Keratinocyte (primary cell): ENCODE measurements at regions not wholly inside any gene's neighbourhood (a gene's known extent, or its start where the extent isn't known, plus 50 kb on each side); places are given as distances from the start of the nearest gene placed in this dataset.

Source experiments
- DNase-seq: peaks from one replicate; pipeline ENCODE4 v3.0.0-alpha.2; 2011; ENCODE audit warnings: low read depth, missing footprints, low spot score
- FAIRE-seq: peaks from 2 replicates; lab custom pipeline; 2011; peaks lifted over from hg19 to GRCh38; lab: Jason Lieb, UNC
- H2AFZ ChIP-seq: 2 replicates; pipeline ENCODE4 v1.6.0; 2012; ENCODE audit warnings: low read length, control low read depth, inconsistent platforms; ENCODE audit not compliant: control insufficient read depth
- H3K27ac ChIP-seq: 2 replicates; pipeline ENCODE4 v1.5.1; 2011; ENCODE audit warnings: low read length; ENCODE audit not compliant: control insufficient read depth, insufficient read depth
- H3K27me3 ChIP-seq: 3 replicates; pipeline ENCODE4 v1.6.0; 2011; ENCODE audit warnings: low read length; ENCODE audit not compliant: control insufficient read depth, insufficient read depth; ENCODE audit errors: extremely low read depth
- H3K36me3 ChIP-seq, 2 experiments: 2 replicates in 1 of 2; 3 replicates in 1 of 2; pipeline ENCODE4 v1.5.1; 2011; ENCODE audit warnings: low read length in 2 of 2, mild to moderate bottlenecking in 1 of 2; ENCODE audit not compliant: control insufficient read depth in 2 of 2, insufficient read depth in 2 of 2; ENCODE audit errors: extremely low read depth in 1 of 2
- H3K4me1 ChIP-seq: 3 replicates; pipeline ENCODE4 v1.5.1; 2011; ENCODE audit warnings: low read length; ENCODE audit not compliant: control insufficient read depth, insufficient read depth; ENCODE audit errors: extremely low read depth
- H3K4me2 ChIP-seq: 3 replicates; pipeline ENCODE4 v1.6.0; 2011; ENCODE audit warnings: low read depth, low read length; ENCODE audit not compliant: control insufficient read depth, insufficient read depth; ENCODE audit errors: extremely low read depth
- H3K4me3 ChIP-seq, 3 experiments: fragments of 200-600 bp in 1 of 3; sonication (generic) in 1 of 3; 2 replicates in 2 of 3; 3 replicates in 1 of 3; pipeline ENCODE4 v1.5.1; 2011 to 2016; ENCODE audit warnings: low read length in 3 of 3, mild to moderate bottlenecking in 3 of 3, control low read depth in 2 of 3, inconsistent platforms in 1 of 3, low read depth in 1 of 3, mixed read lengths in 1 of 3, mixed run types in 1 of 3, moderate library complexity in 1 of 3; ENCODE audit not compliant: control insufficient read depth in 2 of 3, insufficient read depth in 2 of 3; ENCODE audit errors: extremely low read depth in 1 of 3
- H3K79me2 ChIP-seq: 2 replicates; pipeline ENCODE4 v1.6.0; 2012; ENCODE audit warnings: low read length; ENCODE audit not compliant: control insufficient read depth, insufficient read depth
- H3K9ac ChIP-seq: 3 replicates; pipeline ENCODE4 v1.6.0; 2011; ENCODE audit warnings: low read length; ENCODE audit not compliant: control insufficient read depth, insufficient read depth; ENCODE audit errors: extremely low read depth
- H3K9me1 ChIP-seq: 3 replicates; pipeline ENCODE4 v1.6.0; 2011; ENCODE audit warnings: low read length; ENCODE audit not compliant: control insufficient read depth, insufficient read depth; ENCODE audit errors: extremely low read depth
- H3K9me3 ChIP-seq: 2 replicates; pipeline ENCODE4 v1.5.1; 2012; ENCODE audit warnings: low read depth, low read length; ENCODE audit not compliant: control insufficient read depth
- H4K20me1 ChIP-seq: 3 replicates; pipeline ENCODE4 v1.6.0; 2011; ENCODE audit warnings: low read length; ENCODE audit not compliant: control insufficient read depth, insufficient read depth; ENCODE audit errors: extremely low read depth
- CTCF ChIP-seq, 3 experiments: IDR thresholded peaks in 1 of 3; conservative IDR thresholded peaks in 1 of 3; optimal IDR thresholded peaks in 1 of 3; 2 replicates in 2 of 3; 3 replicates in 1 of 3; pipeline versions ENCODE3 to v1.5.1; 2011; ENCODE audit warnings: low read length in 3 of 3, mild to moderate bottlenecking in 3 of 3, moderate library complexity in 2 of 3, control low read depth in 1 of 3, inconsistent platforms in 1 of 3; ENCODE audit not compliant: insufficient read depth in 2 of 3; ENCODE audit errors: extremely low read depth in 1 of 3
- EZH2 ChIP-seq: IDR thresholded peaks from one replicate; pipeline ENCODE4 v1.6.1; 2012; ENCODE audit warnings: inconsistent platforms, mild to moderate bottlenecking, low read length, moderate library complexity
- dilution Hi-C: fragments of 300-500 bp; cut with MboI; formaldehyde crosslinking; loops from one replicate; pipeline ENCODE4 v1.7.0; 2020; ENCODE audit warnings: low sequenced_read_pairs; ENCODE audit not compliant: extremely low pct_ligation_motif_present

- Histone ChIP-seq H3K9me1 (no peaks in the 10 kb centered on the region), H3K4me1 (peaks cover 9% of the 10 kb centered on the region), H3K4me2 (no peak overlapping the region), H3K27ac (no peak overlapping the region), H2AFZ (no peak overlapping the region), H3K27me3 (no peaks in the 10 kb centered on the region), H3K9ac (no peak overlapping the region), H3K79me2 (no peaks in the 10 kb centered on the region), H3K4me3 (no peak overlapping the region), H3K9me3 (no peaks in the 10 kb centered on the region), H4K20me1 (no peaks in the 10 kb centered on the region), H3K36me3 (no peaks in the 10 kb centered on the region)
- dilution Hi-C loops = no loop called here
- FAIRE-seq = no peak
- TF ChIP-seq EZH2 (no peak), CTCF (optimal IDR thresholded peaks at IDR 0.05 in 1 of 3, IDR thresholded peaks at IDR 0.05 in 1 of 3, conservative IDR thresholded peaks at IDR 0.05 in 1 of 3; ENCODE audit: extremely low read depth in 1 of 3, insufficient read depth in 2 of 3, low read length in 3 of 3) (no peak)
- no peak for DNase-seq
Measured at GRCh38 chr7:115102738-115103137, 180.8 kb downstream of the MDFIC start.

- Histone ChIP-seq H3K9ac (no peak overlapping the region), H3K4me1 (peaks cover 21% of the 10 kb centered on the region), H4K20me1 (no peaks in the 10 kb centered on the region), H3K4me2 (no peak overlapping the region), H3K36me3 (no peaks in the 10 kb centered on the region), H2AFZ (no peak overlapping the region), H3K27ac (no peak overlapping the region), H3K27me3 (no peaks in the 10 kb centered on the region), H3K9me1 (no peaks in the 10 kb centered on the region), H3K4me3 (no peak overlapping the region), H3K9me3 (no peaks in the 10 kb centered on the region), H3K79me2 (no peaks in the 10 kb centered on the region)
- DNase-seq (no peak), FAIRE-seq (no peak)
- TF ChIP-seq CTCF (optimal IDR thresholded peaks at IDR 0.05 in 1 of 3, IDR thresholded peaks at IDR 0.05 in 1 of 3, conservative IDR thresholded peaks at IDR 0.05 in 1 of 3; ENCODE audit: extremely low read depth in 1 of 3, insufficient read depth in 2 of 3, low read length in 3 of 3) (no peak), EZH2 (no peak)
- dilution Hi-C loops = no loop called here
Measured at GRCh38 chr7:115101199-115101598, 179.3 kb downstream of the MDFIC start.
